ENCODE measurements at regions not wholly inside any gene's neighbourhood (a gene's known extent, or its start where the extent isn't known, plus 50 kb on each side); places are given as distances from the start of the nearest gene placed in this dataset.
"Not testable (repeated sequence)": the region's sequence is repeated elsewhere in the genome, so short reads cannot be mapped to it uniquely, and the experiment has no call there.

DNA sequence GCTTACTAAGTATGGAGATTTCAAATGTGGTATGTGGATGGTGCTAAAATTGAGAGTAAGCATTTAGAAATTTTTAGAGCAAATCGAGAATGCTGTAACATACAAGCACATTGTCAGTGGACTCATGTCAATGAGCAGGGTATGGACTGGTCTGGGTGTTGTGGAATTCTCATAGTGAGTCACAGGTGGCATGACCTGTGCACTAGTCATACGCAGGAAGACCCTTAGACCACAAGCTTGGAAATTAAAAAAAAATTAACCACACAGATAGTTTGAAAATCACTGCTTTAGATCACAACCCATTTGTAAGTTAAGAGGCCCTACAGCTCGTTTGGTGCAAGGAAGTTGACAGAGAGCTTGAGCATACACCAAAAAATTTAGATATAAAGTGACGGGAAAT lies 102.9 kb upstream of the NBPF19 start:
- TF ChIP-seq POLR2A (IDR thresholded peaks at IDR 0.05; ENCODE audit: low read length); GATA1 (IDR thresholded peaks at IDR 0.05; ENCODE audit: low read depth, low read length): not testable (repeated sequence)
